Activated CD4-positive, alpha-beta T cell treated with anti-CD3 and anti-CD28 coated beads, Interleukin-2, Interleukin-4, amounts not matched to agents 100 ng/mL and 50 ng/mL, durations not matched to agents 16 hours and 8 hours (primary cell): ENCODE measurements at regions not wholly inside any gene's neighbourhood (a gene's known extent, or its start where the extent isn't known, plus 50 kb on each side); places are given as distances from the start of the nearest gene placed in this dataset.

Source experiments
- DNase-seq: peaks from one replicate; pipeline ENCODE4 v3.0.0-alpha.2; 2020; ENCODE audit warnings: low spot score

DNA sequence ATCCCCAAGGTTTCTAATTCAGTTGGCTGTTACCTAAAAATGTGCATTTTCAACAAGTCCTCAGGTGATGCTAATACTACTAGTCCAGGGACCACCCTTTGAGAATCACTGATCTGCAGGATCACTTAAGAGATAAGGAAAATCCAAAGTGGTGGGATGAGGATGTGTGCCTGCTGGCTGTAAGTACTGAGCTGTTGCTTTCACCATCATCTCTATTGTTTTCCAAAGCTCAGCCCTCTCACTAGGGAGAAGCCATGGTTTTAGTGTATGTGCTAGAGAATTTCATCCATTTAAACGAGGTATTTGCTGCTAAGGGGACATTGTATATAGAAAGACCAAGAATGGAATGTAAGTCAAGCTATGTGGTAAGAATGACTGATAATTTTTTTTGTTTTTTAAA lies 202.3 kb downstream of the KIF21A start:
- DNase-seq: no peak

DNA sequence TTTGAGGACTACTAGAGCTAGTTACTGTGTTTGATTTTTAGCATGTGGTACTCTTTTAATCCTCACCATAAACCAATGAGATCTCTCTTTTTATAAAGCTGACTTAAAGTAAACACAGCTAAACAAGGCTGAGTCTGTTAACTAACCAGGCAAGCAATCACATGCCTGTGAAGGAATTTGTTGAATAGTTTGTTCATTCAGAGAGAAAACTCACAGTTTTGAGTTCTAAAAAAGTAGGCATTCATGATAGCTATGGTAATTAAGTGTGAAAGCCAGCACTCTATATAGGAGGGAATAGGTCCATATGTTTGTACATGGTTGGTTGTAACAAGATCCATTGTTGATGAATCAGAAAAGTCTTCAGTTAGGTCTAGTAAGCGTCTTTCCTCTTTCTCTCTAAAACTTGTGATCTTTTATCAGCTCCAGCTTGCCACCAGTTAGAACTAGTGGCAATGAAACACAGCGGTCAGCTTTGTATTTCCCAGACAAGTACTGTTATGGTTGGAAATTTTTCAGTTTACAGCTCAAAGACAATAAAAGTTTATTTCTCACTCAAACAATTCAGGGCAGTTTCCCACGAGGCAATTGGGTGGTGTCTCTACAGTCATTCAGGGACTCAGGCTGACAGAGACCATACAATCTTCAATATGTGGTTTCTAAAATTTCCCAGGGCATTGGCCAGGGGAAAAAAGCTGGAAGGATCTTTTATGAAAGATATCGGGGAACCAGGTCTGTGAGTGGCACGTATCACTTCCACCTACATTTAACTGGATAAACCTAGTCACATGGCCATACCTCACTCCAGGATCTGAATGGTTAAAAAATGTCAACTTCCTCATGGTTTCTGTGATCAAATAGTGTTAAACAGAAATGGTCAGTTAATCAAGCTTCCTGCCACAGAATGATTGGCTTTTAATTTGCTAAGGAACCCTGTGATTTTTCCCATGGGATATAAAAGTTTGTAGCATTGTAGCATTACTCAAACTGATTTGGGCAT lies 203.1 kb downstream of the KIF21A start:
- DNase-seq: no peak

DNA sequence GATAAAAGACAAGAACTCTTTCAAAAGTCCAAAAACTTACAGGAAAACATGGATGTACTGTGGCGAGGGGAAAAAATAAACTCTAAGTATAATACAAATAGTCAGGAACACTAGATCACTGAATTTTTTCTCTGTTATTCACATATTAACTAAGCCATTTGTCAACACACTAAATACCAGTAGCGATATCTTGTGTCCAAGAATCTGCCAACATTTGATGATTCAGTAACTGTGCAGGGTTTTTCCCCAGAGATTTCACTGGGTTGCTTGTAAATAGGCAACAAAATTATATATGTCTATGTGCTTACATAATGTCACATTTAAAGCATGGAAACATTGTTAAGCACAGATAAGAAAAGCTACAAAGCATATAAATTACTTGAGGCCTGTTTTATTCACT lies 205.9 kb downstream of the KIF21A start:
- DNase-seq: no peak

DNA sequence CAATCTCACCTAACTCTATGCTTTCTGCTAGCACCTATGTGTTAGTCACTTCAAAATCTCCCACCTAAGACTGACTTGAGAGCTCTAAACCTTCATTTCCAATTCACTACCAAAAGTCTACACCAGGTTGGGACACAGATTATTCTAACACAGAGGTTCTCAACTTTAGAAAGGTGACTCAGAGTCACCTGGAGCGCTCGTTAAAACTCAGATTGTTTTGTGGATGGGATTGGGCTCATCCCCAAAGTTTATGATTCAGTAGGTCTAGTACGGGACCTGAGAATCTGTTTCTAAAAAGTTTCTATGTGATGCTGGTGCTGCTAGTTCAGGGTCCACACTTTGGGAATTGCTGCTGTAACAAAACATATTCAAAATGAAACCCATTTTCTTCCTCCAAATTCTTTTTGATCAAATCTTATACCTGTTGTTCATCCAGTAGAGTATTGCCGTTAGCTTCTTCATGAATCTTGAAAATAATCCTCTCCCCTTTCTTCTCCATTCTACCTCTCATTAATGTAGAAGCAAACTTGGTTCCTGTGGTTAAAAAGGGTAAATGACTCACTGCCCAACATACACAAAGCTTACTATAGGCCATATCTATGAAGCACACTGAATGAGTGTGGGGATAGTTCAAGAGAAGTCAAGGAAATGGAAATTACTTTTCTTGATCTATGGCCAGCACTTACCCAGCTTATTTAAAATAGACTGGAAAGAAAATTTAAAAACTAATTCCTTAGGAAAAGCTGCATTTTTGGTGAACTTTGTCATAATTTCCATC lies 206.7 kb downstream of the KIF21A start:
- DNase-seq: no peak

DNA sequence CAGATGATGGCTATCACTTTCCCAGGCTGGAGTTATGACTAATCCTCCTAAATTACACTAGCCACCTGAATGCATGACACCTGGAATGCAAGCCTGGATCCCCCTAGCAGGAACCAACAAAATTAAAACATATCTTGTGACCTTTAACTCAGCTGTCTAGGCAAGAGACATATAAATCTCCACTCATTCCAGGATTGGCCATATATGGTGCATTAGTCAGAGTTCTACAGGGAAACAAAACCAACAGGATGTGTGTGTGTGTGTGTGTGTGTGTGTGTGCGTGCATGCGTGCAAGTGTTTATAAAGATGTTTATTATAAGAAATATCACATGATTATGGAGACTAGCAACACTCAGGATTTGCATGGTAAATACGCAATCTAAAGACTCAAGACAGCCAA lies 212.8 kb downstream of the KIF21A start:
- DNase-seq: no peak

DNA sequence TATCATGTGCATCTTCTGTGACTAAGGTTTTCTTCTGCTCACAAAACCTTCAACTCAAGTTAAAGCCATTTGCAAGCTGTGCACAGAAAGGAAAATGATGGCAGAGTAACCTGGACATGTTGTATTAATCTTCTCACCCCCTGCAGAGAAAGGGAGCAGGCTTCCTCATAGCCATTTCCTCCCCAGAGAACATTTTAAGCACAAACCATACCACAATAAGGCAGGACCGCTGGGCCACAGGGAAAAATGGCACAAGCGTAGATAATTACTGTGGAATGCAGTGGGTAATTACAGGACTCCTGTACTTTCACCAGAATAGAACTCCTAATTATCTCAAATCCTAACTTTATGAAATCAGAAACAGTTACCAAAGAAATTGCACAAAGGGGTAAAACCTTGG lies 215.7 kb downstream of the KIF21A start:
- DNase-seq: no peak

DNA sequence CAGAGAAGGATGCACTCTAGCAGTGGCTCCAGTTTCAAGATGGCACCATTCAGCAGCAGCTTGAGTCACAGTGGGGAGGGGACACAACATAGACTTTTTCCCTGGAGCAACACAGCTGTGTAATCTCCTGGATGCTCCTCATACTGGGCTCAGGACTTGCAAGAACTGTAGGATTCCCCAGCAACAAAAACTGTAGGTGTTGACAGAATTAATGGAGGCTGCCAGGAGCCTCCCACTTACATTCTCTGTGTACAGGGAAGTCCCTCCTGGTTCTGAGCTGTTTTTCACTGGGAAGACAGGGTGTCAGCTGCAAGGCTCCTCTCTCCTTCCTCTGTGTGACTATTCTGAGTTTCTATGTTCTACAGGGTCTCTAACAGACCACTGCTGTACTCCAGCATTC lies 217.9 kb downstream of the KIF21A start:
- DNase-seq: no peak

DNA sequence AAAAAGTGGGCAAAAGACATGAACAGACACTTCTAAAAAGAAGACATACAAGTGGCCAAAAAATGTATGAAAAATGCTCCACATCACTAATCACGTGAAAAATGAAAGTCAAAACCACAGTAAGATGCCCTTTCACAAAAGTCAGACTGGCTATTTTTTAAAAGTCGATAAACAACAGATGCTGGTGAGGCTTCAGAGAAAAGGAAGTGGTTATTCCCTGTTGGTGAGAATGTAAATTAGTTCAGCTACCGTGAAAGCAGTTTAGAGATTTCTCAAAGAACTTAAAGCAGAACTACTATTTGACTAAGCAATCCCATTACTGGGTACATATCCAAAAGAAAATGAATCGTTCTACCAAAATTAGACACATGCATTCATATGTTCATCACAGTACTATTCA lies 237.0 kb downstream of the KIF21A start:
- DNase-seq: no peak

DNA sequence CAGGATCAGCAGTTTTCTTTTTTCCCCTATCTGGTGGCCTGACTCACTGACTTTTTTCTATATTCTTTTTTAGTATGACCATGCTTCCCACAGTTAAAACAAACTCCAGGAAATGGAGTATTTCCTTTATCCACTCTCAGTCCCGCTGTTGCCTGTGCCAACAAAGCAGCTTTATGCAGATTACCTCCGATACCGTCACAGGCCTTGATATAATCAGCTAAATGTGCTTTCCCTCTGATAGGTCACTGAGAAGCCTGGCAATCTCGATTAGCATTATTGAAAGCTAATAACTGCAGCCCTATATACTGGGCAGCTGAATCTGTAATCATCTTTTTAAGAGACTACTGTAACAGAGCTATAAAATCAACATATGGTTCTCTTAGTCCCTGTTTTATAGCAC lies 243.6 kb downstream of the KIF21A start:
- DNase-seq: no peak

DNA sequence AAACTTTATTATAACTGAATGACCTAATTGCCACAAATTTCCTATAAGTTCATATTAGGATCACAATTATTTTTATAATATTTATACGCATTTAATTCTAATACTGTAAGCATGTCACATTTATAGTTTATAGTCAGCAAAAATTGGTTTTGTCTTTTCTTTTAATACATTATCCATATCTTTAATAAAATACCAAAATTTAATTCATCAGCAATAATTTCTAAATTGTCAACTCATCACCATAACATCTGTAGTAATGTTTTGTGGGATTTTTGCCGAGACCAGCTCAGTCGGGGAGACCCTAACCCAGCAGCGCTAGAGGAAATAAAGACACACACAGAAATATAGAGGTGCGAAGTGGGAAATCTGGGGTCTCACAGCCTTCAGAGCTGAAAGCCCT lies 254.2 kb downstream of the KIF21A start:
- DNase-seq: no peak

DNA sequence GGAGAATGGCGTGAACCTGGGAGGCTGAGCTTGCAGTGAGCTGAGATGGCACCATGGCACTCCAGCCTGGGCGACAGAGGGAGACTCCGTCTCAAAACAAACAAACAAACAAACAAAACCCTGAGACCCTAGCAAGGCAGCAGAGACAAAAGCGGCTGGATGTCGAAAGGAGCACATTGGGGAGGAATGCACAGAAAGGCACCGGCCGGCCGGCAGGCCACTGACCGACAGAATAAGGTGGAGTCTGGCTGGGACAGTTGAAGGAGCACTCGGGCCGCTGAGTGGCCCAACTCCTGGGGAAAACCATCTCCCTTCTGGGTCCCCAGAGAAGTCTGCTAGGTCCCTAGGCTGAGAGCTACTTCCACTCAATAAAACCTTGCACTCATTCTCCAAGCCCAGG lies 256.2 kb downstream of the KIF21A start:
- DNase-seq: no peak

DNA sequence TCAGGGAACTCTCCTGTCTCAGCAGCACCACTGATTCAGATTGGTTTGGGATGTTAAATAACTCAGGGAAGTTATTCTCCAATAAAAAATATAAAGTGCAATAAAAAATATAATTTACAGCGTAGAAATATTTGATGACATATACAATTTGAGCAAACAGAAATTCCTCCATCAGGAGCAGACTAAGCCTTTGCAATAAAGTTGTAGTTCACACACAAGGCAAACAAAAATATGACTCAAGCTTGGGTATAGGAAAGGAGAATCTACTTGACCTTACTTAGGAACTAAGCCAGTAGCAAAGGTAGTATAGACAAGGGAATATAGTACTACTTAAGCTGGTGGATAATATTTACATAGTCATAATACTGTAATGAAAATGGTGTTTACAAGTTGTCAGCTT lies 264.1 kb downstream of the KIF21A start:
- no peak for DNase-seq

DNA sequence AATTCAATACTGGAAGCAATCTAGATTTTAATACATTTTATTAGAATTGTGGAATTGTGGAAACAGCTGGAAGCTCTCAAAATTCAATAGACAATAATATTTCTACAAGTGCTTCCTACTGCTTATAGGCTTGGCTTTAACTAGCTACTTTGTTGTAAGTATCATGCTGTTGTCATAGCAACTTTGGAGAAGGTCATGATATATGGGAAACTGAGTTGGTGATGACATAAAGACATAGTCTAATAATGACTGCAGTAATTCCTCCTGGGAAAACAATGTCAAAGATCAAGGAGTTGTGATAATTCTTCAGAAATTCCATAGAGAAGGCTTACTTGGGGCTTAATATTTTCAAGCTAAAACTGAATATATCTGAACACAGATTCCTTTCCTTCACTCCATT lies 266.6 kb downstream of the KIF21A start:
- DNase-seq: no peak

DNA sequence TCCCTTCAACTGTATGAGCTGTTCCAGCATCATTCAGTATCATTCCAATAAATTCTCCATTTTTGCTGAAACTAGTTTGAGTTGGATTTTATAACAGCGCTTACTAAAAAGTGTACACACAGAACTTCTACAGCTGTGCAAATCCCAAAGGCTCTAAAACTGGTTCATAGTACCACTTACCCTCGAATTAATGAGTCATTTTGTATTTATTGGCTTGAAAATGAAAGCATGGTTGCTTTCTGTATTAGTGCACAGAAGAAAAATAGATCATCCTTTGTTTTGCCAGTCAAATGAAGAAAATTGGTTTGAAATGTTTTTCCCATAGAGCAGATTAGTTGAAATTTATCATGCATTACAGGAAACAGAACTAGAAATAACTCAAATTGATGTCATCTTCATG lies 268.3 kb upstream of the CPNE8 start:
- DNase-seq: peak; percentile 5

DNA sequence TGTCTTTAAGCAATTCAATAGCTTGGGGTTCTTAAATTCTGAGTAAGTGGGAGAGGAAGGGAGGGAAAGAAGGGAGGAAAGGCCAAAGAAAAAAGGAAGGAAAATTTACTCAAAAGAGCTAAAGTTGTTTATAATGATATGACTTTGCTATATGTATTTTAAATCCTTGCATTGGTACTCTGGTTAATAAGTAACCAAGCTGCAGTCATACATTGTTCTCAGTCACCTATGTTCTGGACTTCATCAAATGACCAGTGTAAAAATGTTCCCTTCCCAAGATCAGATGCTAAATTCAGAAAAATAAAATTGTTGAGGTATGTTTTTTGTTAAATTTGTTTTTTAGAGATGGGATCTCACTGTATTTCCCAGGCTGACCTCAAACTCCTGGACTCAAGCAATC lies 259.9 kb upstream of the CPNE8 start:
- DNase-seq: no peak

DNA sequence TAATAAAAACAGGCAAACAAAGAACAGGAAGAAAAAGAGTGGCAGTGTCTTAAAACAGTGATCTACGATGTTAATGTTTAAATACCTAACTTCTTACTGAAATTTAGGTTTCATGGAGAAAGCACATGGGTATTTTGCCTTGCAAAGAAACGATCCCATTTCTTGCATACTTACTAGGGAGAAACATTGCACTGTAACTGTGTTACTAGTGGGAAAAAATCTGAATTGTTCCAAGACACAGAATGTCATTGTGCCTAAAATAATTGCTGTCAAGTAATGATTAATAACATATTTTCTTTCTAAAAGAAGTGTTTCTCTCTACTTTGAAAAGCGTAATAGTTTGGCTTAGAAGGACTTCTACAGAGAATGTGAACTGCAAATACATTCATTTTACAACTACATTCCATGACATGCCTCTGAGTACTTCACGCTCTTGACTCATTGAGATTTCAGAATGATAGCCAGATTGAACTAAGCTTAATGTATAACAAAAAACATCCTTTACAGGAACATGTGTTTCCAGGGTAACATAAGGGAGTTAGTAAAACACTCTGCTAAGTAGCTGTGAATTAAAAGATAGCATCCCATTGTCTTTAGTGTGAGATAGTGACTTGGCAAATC lies 256.2 kb upstream of the CPNE8 start:
- DNase-seq: no peak

DNA sequence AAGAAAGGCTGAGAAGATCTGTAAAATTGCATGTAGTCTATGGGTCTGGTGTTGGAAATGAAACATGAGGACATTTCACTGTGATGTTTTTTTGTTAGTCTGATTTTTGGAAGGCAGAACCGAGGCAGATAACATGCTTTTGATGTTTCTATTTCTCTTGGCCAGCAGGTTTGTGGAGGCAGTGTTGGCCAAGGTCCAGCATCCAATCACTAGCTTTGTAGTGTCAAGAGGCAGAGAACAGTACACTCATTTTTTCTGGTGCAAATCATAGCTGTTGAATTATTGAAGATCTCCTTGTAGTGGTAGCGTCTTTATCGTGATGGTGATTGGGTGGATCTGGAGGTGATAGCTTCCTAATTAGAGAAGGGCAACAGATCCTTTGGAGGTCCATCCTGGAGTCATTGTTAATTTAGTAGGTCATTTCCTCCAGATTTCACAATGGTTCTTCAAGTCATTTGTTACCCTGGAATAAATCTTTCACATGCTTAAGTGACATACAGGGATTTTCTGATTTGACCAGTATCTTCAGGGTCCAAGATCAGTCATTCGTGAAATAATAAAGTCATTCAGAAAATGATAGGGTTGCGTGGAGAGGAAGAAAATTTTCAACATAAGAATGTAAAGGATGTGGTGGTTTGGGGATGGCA lies 252.4 kb upstream of the CPNE8 start:
- no peak for DNase-seq

DNA sequence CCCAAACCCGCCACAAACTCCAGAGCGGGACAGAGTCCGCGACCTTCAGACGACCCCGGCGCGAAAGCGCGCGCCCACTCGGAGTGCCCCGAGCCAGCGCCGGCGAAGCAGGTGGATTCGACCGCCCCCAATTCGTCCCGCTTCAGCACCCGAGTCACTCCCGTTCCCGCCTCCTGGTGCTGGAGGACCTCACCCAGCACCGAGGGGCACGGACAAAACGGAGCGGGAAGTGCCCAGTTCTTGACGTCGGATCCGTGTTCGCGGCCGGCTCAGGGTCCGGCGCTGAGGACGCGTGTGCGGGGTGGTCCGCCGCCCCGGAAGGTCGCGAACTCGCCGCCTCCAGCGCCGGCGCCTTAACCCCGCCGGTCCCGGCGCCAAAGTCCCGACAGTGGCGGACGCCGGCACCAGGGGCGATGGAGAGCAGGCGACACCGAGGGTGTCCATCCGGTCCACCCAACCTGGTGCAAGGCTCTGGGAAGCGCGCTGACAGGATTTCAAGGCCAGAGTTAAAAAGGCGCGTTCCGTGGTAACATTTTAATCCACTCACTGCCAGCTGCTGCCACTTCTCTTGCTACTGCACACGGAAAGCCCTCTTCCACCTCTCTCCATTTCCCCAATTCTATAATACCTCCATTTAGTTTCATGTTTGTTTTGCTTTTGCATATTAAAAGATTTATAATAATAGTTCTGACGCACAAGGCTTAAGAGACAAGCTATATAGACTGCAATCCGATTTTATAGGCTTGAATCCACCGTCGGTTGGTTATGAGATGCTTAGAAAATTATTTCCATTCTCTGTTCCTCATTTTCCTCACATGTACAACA lies 240.0 kb upstream of the CPNE8 start:
- peak; percentile 57 for DNase-seq

DNA sequence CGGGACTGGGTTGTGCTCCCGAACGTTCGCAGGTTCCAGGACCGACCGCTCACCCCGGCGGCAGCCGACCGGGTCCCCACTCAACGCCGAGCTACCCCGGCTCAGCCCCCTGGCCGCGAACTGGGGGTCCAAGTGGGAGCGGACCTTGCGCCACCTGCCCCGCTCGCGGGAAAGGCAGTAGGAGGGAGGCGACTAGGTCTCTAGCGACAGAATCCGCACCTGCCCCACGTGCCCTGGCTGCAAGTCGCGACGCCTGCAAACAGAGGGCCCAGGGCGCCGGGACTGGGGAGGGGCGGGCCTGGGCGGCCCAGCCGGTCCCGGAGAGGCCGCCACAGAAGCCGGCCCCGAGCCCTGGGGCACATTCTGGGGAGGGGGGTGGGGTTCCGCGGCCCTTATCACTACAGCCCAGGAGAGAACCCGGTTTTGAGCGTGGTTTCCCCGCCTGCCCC lies 239.2 kb upstream of the CPNE8 start:
- no peak for DNase-seq

DNA sequence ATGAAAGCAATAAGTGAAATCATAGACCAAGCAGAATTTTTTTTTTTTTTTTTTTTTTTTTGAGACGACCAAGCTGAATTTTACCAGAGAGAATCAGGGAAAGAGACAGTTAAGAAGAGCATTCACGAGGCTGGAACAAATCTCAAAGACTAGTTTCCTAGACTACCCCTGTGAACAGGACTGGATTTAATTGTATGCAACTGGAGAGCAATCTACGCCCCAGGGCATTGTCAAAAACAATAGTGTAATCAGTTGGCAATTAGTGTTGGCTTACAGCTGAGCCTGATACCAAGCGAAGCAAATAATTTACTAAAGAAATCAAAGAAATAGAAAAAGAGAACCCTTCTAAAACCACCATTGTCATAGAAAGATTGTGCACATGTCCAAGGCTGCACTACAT lies 232.9 kb upstream of the CPNE8 start:
- no peak for DNase-seq

DNA sequence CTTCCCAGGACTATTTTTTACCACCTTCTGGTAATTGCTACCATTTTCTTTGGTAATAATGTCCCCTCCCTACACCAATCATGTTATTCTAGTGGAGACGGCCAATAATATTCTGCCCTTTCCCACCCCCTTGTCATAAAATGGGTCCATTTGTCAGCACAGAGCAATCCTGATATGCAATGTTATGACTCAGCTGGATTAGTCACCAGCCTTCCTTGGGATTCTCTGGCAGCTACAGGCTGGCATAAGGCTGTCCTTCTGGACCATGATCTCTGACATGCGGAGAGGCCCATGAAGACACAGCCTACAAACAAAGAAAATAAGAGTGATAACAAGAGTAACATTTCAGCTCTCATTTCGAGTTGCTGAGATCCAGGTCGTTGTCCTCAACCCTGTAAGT lies 222.0 kb upstream of the CPNE8 start:
- DNase-seq: no peak
